WERI-Rb-1 (cell line): ENCODE measurements at regions not wholly inside any gene's neighbourhood (a gene's known extent, or its start where the extent isn't known, plus 50 kb on each side); places are given as distances from the start of the nearest gene placed in this dataset.

ENCODE experiments used
- DNase-seq: peaks from one replicate; pipeline ENCODE4 v3.0.0-alpha.2; 2020
- H3K27ac ChIP-seq: fragments of 250-450 bp; sonication (Bioruptor Pico); 2 replicates; pipeline ENCODE4 v1.5.1; 2020; ENCODE audit warnings: mild to moderate bottlenecking, moderate library complexity
- H3K27me3 ChIP-seq: fragments of 250-450 bp; sonication (Bioruptor Pico); 2 replicates; pipeline ENCODE4 v1.5.1; 2021; ENCODE audit warnings: mild to moderate bottlenecking, low read depth, moderate library complexity; ENCODE audit not compliant: insufficient read depth, severe bottlenecking
- H3K36me3 ChIP-seq: fragments of 250-450 bp; sonication (Bioruptor Pico); 2 replicates; pipeline ENCODE4 v1.5.1; 2020; ENCODE audit warnings: mild to moderate bottlenecking, moderate library complexity
- H3K4me3 ChIP-seq: 2 replicates; pipeline ENCODE4 v1.5.1; 2011; ENCODE audit warnings: low read depth, mild to moderate bottlenecking, control low read depth, low read length
- H3K9me3 ChIP-seq: fragments of 250-450 bp; sonication (Bioruptor Pico); 2 replicates; pipeline ENCODE4 v1.5.1; 2021; ENCODE audit warnings: mild to moderate bottlenecking, moderate library complexity; ENCODE audit not compliant: severe bottlenecking
- TF ChIP-seq, protein P1 (sequence below): IDR thresholded peaks from 2 replicates; pipeline ENCODE4 v1.5.1; 2011; ENCODE audit warnings: low read depth, mild to moderate bottlenecking, control low read depth, inconsistent platforms, low read length

GRCh38 chr18:24983566-24984139 lies 368.3 kb downstream of the ZNF521 start:
- DNase-seq = no peak
- peaks cover 10% of the 10 kb centered on the region for H3K27me3 ChIP-seq
- no peak overlapping the region for H3K27ac ChIP-seq
- H3K9me3 ChIP-seq = no peaks in the 10 kb centered on the region
- H3K4me3 ChIP-seq = no peak overlapping the region
- TF ChIP-seq, protein P1, sequence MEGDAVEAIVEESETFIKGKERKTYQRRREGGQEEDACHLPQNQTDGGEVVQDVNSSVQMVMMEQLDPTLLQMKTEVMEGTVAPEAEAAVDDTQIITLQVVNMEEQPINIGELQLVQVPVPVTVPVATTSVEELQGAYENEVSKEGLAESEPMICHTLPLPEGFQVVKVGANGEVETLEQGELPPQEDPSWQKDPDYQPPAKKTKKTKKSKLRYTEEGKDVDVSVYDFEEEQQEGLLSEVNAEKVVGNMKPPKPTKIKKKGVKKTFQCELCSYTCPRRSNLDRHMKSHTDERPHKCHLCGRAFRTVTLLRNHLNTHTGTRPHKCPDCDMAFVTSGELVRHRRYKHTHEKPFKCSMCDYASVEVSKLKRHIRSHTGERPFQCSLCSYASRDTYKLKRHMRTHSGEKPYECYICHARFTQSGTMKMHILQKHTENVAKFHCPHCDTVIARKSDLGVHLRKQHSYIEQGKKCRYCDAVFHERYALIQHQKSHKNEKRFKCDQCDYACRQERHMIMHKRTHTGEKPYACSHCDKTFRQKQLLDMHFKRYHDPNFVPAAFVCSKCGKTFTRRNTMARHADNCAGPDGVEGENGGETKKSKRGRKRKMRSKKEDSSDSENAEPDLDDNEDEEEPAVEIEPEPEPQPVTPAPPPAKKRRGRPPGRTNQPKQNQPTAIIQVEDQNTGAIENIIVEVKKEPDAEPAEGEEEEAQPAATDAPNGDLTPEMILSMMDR = no peak
- no peaks in the 10 kb centered on the region for H3K36me3 ChIP-seq

GRCh38 chr18:24985586-24985985 lies 366.4 kb downstream of the ZNF521 start:
- H3K36me3 ChIP-seq = no peaks in the 10 kb centered on the region
- H3K4me3 ChIP-seq = no peak overlapping the region
- TF ChIP-seq, protein P1 = no peak
- no peaks in the 10 kb centered on the region for H3K9me3 ChIP-seq
- no peak for DNase-seq
- H3K27ac ChIP-seq = no peak overlapping the region
- H3K27me3 ChIP-seq = peaks cover 10% of the 10 kb centered on the region

GRCh38 chr18:24986666-24987302 lies 365.2 kb downstream of the ZNF521 start:
- Histone ChIP-seq H3K27me3 (peaks cover 10% of the 10 kb centered on the region), H3K36me3 (no peaks in the 10 kb centered on the region), H3K9me3 (no peaks in the 10 kb centered on the region), H3K27ac (no peak overlapping the region), H3K4me3 (no peak overlapping the region)
- TF ChIP-seq, protein P1 = no peak
- DNase-seq = no peak

- TF ChIP-seq, protein P1 = no peak
- H3K4me3 ChIP-seq = no peak overlapping the region
Observed at GRCh38 chr18:24987303-24988252, 364.4 kb downstream of the ZNF521 start.

GRCh38 chr18:24988253-24988840 lies 363.6 kb downstream of the ZNF521 start:
- no peak overlapping the region for H3K27ac ChIP-seq
- no peaks in the 10 kb centered on the region for H3K9me3 ChIP-seq
- TF ChIP-seq, protein P1 = no peak

More at GRCh38 chr18:24987303-24988252, 364.4 kb downstream of the ZNF521 start:
- Histone ChIP-seq H3K9me3 (no peaks in the 10 kb centered on the region), H3K27ac (no peak overlapping the region), H3K27me3 (peaks cover 10% of the 10 kb centered on the region), H3K36me3 (no peaks in the 10 kb centered on the region)
- no peak for DNase-seq

More at GRCh38 chr18:24988253-24988840, 363.6 kb downstream of the ZNF521 start:
- Histone ChIP-seq H3K36me3 (no peaks in the 10 kb centered on the region), H3K27me3 (peaks cover 10% of the 10 kb centered on the region), H3K4me3 (no peak overlapping the region)
- no peak for DNase-seq
